Activated CD4-positive, alpha-beta T cell treated with anti-CD3 and anti-CD28 coated beads for 1 hour (primary cell): ENCODE measurements at regions not wholly inside any gene's neighbourhood (a gene's known extent, or its start where the extent isn't known, plus 50 kb on each side); places are given as distances from the start of the nearest gene placed in this dataset.
"Not testable (repeated sequence)": the region's sequence is repeated elsewhere in the genome, so short reads cannot be mapped to it uniquely, and the experiment has no call there.

Experiments
- DNase-seq: peaks from one replicate; pipeline ENCODE4 v3.0.0-alpha.2; 2020

DNA sequence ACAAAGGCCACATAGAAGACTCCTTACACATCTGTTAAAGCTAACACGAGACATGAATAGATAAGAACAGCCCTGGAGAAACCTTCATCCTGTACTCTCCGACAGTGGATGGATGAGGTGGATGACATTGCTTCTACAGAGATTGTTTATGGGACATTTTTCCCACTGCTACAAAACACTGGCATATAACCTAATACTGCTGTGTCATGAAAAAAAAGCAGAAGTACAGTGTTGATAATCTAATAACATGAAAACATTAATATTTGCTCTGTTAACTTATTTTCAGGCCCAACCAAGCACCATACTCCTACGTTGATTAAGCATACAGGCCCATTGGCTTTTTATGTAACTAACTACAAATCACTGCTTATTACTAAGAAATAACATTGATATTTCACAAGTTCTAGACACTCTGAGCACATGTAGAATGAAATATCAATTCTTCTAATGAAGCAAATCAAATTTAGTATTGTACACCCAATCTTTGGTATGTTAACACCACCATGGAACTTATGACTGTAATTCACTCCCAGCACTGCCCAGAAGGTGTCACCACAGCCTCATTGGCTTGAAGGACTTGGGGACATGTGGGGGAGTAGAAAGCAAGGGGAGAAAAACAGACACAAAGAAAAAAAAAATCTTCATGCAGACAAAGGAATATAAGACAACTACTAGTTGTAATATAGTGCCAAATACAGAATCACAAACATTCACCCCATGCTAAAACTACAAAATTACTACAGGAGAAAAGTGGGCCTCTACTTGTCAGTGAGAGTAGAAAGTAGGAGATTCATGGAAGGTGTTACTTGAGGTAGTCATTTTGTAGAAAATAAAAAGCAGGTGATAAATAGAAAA, 330.0 kb upstream of the PMFBP1 start:
- no peak for DNase-seq

DNA sequence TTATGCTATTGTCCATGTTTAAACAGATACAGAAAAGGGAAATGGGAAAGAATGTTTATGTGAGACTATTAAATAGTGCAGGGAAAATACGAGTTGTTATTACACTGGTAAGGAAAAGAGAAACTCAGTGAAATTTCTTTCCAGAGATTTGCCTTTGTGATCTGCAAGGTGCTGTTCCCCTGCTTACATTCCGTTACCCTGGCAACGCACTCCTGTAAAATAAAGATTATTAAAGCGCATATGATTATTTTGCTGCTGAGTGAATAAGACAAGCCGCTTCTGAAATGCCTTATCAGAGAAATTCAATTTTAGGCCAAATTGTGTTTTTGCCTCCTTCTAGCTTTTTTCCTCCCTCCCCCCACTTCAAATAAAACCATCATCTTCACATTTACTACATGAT, 328.6 kb upstream of the PMFBP1 start:
- DNase-seq: no peak

DNA sequence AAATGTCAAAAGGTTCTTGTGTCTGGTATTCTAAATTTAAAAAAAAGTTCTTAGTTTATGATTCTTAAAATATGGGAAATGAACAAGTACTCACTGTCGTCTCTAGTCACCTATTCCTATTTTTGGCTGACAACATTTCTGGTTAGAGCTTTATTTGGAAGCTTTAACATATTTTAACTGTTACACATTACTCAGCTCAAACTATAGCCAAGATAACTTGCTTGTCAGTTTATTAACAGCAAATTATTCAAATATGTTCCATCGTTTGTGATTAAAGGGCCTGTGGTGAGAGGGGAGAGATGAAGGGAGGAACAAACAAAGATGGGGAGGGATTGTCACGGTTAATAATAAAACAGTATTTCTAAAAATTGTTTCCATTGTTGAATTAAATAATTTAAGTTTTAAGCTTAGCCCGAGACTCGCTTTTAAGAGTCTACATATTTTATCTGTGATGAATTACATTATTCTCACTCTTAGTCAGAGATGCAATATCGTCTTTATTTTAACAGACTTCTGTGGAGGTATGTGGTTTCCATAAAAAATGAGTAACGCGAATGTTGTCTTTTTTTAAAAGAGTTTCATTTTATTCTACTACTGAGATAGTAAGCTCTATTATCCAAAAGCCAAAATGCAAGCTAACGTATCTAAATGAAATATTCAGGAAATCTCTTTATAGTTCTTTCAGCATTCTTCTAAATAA, 321.9 kb upstream of the PMFBP1 start:
- no peak for DNase-seq

DNA sequence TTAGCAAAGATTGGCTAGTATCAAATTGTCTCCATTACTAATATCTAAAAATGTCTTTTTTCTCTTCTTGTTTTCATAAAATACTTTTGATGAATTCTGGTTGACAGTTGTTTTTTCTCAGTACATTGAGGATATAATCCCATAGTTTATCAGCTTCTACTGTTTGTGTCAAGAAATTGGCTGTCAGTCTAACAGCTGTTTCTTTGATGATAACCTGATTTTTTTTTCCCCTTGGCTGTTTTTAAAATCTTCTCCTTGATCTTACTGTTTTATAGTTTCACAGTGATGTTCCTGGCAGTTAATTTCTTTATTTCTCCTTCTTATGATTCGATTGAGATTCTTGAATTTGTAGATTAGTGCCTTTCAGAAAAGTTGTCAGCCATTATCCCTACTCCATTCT, 315.3 kb upstream of the PMFBP1 start:
- no peak for DNase-seq

DNA sequence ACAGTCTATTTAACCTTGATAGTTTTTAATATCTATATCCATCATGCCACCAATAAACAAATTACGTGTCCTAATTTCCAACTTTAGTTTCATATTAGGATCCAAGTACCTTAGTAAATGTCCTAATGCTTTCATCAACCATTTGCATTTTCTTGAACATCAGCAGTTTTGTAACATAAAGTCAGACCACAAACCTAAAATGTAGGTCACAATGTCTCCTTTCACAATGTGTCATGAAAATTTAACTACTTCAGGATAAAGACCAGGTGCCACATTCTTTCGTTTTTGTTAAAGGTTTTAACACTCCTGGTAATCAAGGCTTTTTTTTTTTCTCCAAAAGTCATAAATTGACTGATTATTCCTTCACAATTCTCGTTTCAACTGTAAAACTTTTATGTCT, 310.7 kb upstream of the PMFBP1 start:
- no peak for DNase-seq

DNA sequence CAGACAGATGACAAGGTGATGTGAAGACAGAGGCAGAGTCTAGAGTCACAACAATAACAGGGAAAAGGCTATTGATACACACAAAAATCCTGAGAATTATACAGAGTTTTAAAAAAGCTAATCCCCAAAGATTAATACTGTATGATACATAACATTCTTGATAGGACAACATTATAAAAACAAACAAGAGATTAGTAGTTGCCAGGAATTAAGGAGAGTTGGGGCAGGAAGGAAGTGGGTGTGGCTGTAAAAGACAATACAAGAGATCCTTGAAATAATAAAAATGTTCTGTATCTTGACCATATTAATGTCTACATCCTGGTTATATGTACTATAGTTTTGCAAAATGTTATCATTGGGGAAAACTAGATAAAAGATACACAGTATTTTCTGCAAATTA, 309.5 kb upstream of the PMFBP1 start:
- DNase-seq: no peak

DNA sequence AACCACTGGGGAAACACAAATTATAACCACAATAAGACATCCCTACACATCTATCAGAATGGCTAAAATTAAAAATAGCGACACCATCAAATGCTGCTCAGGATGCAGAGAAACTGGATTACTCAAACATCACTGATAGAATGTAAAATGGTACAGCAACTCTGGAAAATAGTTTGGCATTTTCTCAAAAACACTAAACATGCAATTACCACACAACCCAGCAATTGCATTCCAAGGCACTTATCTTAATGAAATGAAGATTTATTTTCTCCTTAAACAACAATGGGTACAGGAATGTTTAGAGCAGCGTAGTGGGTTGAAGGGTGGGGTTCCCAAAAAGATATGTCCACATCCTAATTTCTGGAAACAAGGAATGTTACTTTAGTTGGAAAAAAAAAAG, 309.0 kb upstream of the PMFBP1 start:
- DNase-seq: no peak

DNA sequence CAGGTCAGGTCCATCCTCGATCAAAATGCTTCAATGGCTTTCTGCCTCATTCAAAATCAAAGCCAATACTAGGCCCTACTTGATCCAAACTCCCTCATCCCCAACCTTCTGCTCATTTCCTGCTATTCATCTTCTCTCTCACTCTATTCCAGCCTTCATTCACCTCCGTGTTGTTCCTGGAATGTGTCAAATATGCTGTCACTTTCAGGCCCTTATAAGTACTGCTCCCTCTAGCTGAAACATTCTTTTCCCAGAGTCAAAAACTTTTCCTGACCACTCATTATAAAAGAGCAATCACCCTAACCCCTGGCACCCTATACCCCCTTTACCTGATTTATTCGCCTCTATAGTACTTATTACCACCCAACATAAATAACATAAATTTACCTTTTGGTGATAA, 303.7 kb upstream of the PMFBP1 start:
- no peak for DNase-seq

DNA sequence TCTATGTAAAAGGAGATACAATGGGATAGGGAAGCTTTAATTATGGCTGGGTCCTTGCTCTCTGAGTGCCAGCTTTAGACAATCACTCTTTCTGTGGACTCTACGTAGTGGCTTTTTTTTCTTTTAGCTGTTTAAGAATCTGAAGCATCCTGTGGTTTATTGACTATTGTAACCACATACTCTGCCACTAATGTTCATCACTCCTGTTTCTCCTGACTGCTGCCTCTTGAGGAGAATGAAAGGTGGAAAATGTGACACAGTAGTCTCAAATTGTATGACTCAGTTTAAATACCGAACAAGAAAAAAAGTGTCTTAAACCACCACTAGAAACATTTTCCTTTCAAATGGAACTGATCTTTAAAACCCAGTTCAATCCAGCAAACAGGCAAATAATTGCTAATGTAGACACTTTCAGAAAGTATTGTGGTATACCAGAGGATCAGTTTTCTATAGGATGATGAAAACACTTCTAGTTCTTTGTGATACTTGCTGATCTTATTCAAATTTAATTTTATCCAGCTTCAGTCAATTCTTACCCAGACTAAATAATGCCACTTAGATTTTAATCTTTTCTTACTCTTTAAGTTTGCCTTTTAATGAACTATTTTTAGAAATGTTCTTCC, 302.7 kb upstream of the PMFBP1 start:
- DNase-seq: no peak

DNA sequence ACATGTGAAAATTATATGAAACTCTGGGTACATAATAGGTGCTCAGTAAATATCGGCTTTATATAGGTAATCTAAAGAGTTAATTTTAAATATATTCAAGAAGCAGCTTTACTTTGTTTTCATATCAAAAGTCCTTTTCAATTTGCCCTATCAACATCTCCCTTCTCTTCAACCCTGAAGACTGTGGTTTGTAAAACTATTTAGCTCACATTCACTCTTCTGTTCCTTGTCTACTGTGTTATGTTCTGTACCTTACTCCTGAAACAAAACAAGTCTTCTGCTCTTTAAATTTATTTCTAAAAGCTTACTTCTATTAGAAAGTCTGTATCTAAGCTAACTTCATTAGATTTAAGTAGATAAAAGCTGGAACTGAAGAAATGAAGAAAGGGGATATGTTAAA, 301.7 kb upstream of the PMFBP1 start:
- DNase-seq: no peak

DNA sequence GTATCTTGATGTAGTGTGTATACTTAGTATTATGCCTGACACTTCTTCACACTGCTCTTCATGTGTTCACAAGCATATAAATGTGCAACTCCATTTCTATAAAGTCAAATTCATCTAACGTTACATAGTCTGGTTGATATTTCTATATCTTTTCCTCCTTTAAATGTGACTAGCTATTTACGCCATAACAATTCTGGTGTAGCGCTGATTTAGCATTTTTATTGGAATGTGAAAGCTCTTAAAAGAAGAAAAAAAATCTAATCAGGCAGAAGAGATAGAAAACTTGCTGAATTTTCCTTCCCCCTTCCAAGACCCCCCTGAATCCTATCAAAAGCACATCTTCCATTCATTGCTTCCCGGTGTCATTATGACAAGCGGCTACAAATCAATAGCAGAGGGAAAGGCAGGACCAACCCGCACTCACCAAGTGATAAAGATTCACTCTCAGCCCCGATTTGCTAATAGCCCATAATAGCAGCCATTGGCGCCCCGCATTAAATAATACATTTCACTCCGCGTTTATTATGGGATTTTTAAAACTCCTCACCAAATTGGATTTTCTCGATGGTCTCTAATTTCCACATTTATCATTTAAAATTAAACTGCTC, 299.5 kb upstream of the PMFBP1 start:
- no peak for DNase-seq

DNA sequence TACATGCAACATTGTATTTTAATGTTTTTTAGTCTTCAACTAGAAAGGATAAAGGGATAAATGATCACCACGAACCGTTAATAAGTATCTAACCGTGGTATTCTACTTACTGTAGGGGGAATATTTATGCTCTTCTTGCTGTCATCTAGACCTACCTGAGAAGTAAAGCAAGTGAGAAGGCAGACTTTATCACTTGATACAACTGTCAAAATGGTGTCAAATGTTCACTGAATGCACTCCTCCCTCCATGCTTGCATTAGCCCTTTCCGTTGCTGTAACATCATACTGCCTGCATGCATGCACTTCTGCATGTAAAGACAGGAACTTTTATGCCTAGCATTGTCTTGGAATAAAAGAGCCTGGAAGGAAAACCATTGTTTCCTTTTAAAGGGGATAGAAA, 298.6 kb upstream of the PMFBP1 start:
- DNase-seq: no peak

DNA sequence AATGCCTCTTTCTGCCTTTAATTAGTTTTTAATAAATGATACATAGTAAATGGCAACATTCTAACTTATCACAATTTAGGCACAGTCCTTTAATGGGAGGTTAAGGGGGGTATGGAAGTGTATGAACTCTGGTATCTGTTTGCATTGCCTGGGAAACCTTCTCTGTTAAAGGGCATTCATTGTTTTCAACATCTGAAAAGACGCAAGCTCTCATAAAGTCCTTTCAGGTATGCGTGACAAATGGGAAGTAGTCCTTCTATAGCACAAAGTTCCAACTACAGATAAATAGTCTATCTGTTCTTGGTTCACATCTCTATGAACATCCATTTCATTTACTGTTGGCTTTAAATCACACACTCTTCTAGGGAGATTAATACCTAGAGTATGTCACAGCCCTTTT, 298.0 kb upstream of the PMFBP1 start:
- no peak for DNase-seq

DNA sequence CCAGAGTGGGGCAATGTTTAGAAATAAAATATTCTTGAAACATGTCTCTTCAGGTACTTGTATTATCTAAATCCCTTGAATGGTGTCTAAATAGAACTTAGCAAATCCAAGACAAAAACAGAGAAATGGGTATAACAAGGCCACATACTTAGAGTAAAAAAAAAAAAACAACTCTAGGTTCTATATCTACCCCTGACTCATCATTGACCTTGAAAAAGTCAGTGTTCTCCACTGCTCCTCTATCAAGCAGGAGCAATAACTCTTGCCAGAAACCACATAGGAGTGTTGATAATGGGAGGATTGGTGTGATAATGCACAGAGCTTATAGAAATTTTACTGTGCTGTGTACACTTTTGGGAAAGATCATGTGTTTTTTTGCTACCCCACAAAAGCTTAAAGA, 296.6 kb upstream of the PMFBP1 start:
- DNase-seq: no peak

DNA sequence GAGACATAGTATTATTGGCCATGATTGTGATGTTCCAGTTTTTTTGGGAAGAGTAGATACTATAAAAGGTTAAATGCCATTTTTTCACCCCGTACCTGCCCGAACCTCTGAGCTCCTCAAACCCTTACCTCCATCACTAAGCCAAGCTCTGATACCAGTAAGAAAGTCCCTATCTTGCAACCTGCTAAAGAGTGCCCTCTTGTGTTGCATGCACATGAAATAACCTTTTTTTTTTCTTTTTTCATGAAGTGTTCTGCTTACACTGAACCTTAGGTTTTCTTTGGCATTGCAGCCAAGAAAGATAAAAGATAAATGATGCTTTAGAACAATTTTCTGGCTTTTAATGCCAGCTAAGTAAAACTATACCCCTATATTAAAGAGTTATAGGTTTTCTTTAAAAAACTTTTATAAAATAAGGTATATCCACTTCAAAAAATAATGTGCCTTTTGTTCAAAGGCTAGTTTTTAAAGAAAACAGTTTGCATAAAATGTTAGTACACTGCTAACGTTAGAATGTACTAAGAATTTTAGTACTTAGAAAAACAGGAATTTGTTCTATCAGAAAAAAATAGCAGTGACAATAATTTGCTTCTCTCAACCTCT, 295.3 kb upstream of the PMFBP1 start:
- DNase-seq: no peak

DNA sequence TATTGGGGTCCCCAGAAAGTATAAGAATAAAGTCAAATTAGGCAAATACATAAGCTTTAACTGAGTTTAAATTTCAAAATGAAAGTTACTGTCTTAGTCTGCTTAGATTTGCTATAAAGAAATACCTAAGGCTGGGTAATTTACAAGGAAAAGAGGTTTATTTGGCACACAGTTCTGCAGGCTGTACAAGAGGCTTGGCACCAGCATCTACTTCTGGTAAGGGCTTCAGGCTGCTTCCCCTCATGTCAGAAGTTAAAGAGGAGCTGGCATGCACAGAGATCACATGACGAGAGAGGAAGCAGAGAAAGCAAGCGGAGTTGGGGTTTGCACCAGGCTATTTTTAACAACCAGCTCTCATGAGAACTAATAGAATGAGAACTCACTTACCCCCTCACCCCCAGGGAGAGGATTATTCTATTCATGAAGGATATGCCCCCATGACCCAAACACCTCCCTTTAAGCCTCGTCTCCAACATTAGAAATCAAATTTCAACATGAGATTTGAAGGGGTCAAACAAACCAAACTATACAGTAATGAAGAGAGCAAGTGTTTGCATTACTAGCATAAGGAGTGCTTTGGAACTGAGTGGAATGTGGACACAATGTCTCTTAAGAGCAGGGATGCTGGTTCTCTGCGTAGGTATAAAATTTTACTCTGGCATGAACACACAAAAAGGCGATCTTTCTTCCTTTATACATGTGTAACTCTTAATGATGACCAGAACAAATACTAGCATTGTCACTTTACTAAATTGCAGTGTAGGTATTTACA, 292.8 kb upstream of the PMFBP1 start:
- no peak for DNase-seq

DNA sequence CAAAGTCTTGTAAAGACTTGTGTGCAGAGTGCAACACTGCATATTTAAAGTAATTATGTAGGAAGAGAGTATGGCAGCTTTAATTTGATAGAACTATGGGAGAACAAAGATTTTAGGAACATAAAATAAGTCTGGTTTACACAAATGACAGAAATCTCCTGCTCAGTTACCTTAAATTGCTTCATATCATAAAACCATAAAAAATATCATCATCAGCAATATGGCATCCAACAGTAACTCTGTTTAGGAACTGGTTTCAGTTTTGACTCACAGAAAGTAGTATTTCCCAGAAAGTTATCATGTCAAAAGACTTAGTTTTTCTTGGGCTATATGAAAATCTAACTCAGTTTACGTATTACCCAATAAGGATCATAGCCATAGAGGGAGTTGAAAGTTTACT, 292.1 kb upstream of the PMFBP1 start:
- no peak for DNase-seq

DNA sequence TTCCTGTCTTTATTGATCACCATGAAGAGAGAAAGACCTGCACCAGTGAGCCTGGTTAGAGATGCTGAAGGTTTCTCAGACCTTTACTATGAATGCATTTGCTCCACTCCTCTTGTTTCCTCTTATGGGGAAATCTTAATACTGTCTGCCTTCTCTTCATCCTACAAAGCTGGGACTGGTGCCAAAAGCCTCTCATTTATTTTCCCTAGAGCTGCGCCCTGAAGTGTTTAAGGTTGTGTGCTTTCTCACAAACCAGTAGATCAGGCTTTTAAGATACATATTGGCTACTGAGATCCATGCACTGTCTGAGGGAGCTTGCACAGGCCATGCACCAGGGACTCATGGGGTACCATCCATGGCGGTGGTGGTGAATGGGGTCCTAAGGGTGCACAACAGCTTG, 286.1 kb upstream of the PMFBP1 start:
- no peak for DNase-seq

DNA sequence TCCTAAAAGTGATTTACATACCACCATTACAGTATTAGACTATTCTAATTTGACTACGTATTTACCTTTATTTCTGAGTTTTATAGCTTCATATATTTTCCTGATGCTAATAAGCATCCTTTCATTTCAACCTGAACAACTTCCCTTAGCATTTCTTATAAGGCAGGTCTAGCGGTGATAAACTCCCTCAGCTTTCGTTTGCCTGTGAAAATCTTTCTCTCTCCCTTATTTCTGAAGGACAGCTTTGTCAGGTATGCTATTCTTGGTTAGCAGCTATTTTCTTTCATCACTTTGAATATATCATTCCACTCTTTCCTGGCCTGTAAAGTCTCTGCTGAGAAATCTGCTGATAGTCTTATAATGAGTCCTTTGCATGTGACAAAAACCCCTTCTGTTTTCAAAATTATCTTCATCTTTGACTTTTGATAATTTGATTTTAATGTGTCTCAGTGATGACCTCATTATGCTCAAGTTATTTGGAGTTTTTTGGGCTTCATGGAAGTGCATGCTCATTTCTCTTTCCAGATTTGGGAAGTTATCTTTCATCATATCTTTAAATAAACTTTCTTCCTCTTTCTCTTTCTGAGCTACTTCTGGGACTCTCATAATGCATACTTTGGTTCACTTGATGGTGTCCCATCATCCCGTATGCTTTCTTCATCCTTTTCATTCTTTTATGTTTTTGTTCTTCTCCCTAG, 285.4 kb upstream of the PMFBP1 start:
- no peak for DNase-seq

DNA sequence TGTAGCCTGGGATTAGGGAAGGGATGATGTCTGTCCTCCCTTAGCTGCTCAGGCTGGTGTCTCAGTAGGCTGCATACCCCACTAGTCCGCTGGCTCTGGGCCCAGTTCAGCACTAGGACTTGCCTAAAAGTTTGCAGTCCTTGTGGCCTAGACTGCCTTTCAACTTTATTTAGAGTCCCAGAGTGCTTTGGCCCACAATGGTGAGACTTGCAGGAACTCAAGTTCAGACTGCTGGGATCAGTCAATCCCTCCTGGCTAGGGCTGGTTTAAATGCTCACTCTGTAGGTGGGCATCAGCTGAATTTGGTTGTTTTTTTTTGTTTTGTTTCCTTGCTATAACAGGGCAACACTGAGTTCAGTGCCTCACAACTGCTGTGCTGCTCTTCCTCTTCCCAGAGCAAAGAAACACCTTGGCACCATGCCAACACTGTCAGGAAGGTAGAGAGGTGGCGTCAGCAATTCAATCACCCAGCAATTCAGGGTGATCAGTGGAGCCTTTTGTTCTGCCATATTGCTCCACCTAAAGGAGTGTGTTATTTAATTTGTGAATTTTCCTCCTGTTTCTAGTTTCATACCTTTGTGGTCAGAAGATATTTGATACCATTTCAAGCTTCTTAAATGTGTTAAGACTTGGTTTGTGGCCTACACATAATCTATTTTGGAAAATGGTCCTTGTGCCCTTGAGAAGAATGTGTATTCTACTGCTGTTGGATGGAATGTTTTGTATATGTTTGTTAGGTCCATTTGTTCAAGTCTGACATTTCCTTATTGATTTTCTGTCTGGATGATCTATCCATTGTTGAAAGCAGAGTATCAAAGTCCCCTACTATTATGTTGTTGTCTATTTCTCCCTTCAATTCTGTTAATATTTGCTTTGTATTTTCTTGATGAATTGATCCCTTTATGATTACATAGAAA, 284.0 kb upstream of the PMFBP1 start:
- no peak for DNase-seq

DNA sequence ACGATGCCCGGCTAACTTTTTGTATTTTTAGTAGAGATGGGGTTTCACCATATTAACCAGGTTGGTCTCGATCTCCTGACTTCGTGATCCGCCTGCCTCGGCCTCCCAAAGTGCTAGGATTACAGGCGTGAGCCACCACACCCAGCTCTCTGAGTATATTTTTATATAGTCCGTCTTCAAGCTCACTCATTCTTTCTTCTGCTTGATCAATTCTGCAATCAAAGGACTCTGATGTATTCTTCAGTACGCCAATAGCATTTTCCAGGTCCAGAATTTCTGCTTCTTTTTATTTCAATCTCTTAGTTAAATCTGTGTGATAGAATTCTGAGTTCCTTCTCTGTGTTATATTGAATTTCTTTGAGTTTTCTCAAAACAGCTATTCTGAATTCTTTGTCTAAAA, 281.9 kb upstream of the PMFBP1 start:
- not testable (repeated sequence) for DNase-seq
